ENCODE measurements at regions not wholly inside any gene's neighbourhood (a gene's known extent, or its start where the extent isn't known, plus 50 kb on each side); places are given as distances from the start of the nearest gene placed in this dataset.
A peak's percentile ranks its signal among the peaks of the same experiment; 100 is the strongest.

GRCh38 chr4:128528793-128529553 is 241.4 kb upstream of the PGRMC2 start:
- DNase-seq (ENCODE audit: low spot score), result peak; percentile 89

GRCh38 chr4:128527946-128528576 is 240.4 kb upstream of the PGRMC2 start:
- DNase-seq (ENCODE audit: low spot score), result no peak

GRCh38 chr4:128527351-128527750 is 239.7 kb upstream of the PGRMC2 start:
- DNase-seq (ENCODE audit: low spot score), result no peak

- DNase-seq (ENCODE audit: low spot score), result no peak
Measured at GRCh38 chr4:128525992-128526630, 238.5 kb upstream of the PGRMC2 start.

- DNase-seq (ENCODE audit: low spot score), result no peak
Measured at GRCh38 chr4:128525387-128525786, 237.8 kb upstream of the PGRMC2 start.

GRCh38 chr4:128524311-128524710 is 236.7 kb upstream of the PGRMC2 start:
- peak; percentile 81 for DNase-seq (ENCODE audit: low spot score)

GRCh38 chr4:128521648-128522111 is 234.1 kb upstream of the PGRMC2 start:
- peak; percentile 47 for DNase-seq (ENCODE audit: low spot score)

GRCh38 chr4:128521156-128521555 is 233.5 kb upstream of the PGRMC2 start:
- no peak for DNase-seq (ENCODE audit: low spot score)

- DNase-seq (ENCODE audit: low spot score), result no peak
Measured at GRCh38 chr4:128519163-128519830, 231.7 kb upstream of the PGRMC2 start.

- peak; percentile 88 for DNase-seq (ENCODE audit: low spot score)
Measured at GRCh38 chr4:128517739-128518510, 230.3 kb upstream of the PGRMC2 start.

- DNase-seq (ENCODE audit: low spot score), result no peak
Measured at GRCh38 chr4:128517096-128517738, 229.6 kb upstream of the PGRMC2 start.

- peak; percentile 55 for DNase-seq (ENCODE audit: low spot score)
Measured at GRCh38 chr4:128516301-128516969, 228.8 kb upstream of the PGRMC2 start.

- DNase-seq (ENCODE audit: low spot score), result no peak
Measured at GRCh38 chr4:128513664-128514484, 226.3 kb upstream of the PGRMC2 start.

GRCh38 chr4:128512767-128513322 is 225.2 kb upstream of the PGRMC2 start:
- DNase-seq (ENCODE audit: low spot score), result no peak

- DNase-seq (ENCODE audit: low spot score), result peak; percentile 64
Measured at GRCh38 chr4:128512161-128512560, 224.5 kb upstream of the PGRMC2 start.

GRCh38 chr4:128510850-128511249 is 223.2 kb upstream of the PGRMC2 start:
- no peak for DNase-seq (ENCODE audit: low spot score)

GRCh38 chr4:128502818-128503527 is 215.4 kb upstream of the PGRMC2 start:
- no peak for DNase-seq (ENCODE audit: low spot score)

GRCh38 chr4:128501239-128501638 is 213.6 kb upstream of the PGRMC2 start:
- no peak for DNase-seq (ENCODE audit: low spot score)

Measured in AG20443 (cell line).